ENCODE measurements at regions not wholly inside any gene's neighbourhood (a gene's known extent, or its start where the extent isn't known, plus 50 kb on each side); places are given as distances from the start of the nearest gene placed in this dataset.

DNA sequence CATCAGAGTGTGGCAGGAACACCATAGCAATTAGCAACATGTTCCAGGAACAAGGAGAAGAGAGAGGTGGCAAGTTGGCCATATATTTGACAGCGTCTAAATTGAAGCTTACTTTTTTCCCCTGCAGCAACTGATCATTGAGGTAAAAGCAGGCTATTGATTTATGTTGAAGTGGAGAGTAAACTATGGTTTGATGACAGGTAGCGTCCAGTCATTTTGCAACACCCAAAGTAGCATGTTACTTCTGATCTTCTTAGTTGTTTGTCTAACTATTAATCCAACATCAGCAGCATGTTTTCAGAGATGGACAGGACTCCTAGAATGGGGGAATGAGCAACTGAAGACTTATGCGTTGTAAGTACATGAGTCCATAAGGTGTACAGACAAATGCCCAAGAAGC, 225.8 kb downstream of the ZPLD1 start:
- TF ChIP-seq, protein P1, sequence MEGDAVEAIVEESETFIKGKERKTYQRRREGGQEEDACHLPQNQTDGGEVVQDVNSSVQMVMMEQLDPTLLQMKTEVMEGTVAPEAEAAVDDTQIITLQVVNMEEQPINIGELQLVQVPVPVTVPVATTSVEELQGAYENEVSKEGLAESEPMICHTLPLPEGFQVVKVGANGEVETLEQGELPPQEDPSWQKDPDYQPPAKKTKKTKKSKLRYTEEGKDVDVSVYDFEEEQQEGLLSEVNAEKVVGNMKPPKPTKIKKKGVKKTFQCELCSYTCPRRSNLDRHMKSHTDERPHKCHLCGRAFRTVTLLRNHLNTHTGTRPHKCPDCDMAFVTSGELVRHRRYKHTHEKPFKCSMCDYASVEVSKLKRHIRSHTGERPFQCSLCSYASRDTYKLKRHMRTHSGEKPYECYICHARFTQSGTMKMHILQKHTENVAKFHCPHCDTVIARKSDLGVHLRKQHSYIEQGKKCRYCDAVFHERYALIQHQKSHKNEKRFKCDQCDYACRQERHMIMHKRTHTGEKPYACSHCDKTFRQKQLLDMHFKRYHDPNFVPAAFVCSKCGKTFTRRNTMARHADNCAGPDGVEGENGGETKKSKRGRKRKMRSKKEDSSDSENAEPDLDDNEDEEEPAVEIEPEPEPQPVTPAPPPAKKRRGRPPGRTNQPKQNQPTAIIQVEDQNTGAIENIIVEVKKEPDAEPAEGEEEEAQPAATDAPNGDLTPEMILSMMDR (IDR thresholded peaks at IDR 0.05) = no peak
- no peak for TF ChIP-seq POLR2A (IDR thresholded peaks at IDR 0.05)
